ENCODE measurements at regions not wholly inside any gene's neighbourhood (a gene's known extent, or its start where the extent isn't known, plus 50 kb on each side); places are given as distances from the start of the nearest gene placed in this dataset.
"Not testable (repeated sequence)": the region's sequence is repeated elsewhere in the genome, so short reads cannot be mapped to it uniquely, and the experiment has no call there.

DNA sequence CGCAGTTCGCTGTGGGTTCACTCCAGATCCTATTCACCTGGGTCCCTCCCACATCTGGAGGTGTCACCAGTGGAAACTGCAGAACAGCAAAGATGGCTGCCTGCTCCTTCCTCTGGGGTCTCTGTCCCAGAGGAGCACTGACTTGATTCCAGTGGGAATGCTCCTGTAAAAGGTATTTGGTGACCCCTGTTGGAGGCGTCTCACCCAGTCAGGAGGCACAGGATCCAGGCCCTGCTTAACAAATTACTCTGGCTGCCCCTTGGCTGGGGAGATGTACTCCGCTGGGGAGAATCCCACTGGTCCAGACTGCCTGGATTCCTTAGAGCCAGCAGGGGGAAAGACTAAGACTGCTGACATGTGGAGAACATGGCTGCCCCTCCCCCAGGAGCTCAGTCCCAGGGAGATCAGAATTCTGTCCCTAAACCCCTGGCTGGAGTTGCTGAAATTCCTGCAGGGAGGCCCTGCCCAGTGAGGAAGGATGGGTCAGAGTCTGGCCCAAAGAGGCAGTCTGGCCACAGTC, 483.0 kb downstream of the CBLN4 start:
- Histone ChIP-seq H3K4me1 (ENCODE audit: insufficient read depth, insufficient read length) (no peaks in the 10 kb centered on the region), H3K36me3 (ENCODE audit: insufficient read depth, insufficient read length, low read length) (no peaks in the 10 kb centered on the region), H3K9me3 (ENCODE audit: insufficient read depth, low read length) (peaks cover 18% of the 10 kb centered on the region; the same call in 1 of the 2 replicates), H3K4me3 (ENCODE audit: insufficient read length, low read depth) (no peak overlapping the region), H3K9ac (ENCODE audit: insufficient read length, low read depth) (no peak overlapping the region), H3K27me3 (ENCODE audit: insufficient read depth, insufficient read length) (no peaks in the 10 kb centered on the region)
- peak; percentile 16 for DNase-seq (ENCODE audit: low read depth, low spot score)
- TF ChIP-seq SUZ12 (IDR thresholded peaks at IDR 0.05; ENCODE audit: extremely low read depth, insufficient read depth, insufficient read length) (no peak), ZNF274 (IDR thresholded peaks at IDR 0.05; ENCODE audit: low read depth, low read length) (no peak), YY1 (IDR thresholded peaks at IDR 0.05; ENCODE audit: insufficient read depth, insufficient read length) (no peak)

DNA sequence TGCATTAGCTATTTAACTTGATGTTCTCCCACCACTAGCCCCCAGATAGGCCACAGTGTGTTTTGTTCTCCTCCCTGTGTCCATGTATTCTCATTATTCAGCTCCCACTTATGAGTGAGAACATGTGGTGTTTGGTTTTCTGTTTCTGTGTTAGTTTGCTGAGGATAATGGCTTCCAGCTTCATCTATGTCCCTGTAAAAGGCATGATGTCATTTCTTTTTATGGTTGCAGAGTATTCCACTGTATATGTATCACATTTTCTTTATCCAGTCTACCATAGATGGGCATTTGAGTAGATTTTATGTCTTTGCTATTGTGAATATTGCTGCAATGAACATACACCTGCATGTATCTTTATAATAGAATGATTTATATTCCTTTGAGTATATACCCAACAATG, 487.7 kb downstream of the CBLN4 start:
- peaks cover 15% of the 10 kb centered on the region; the same call in 1 of the 2 replicates for H3K9me3 ChIP-seq (ENCODE audit: insufficient read depth, low read length)
- H3K36me3 ChIP-seq (ENCODE audit: insufficient read depth, insufficient read length, low read length); H3K4me3 ChIP-seq (ENCODE audit: insufficient read length, low read depth); H3K27me3 ChIP-seq (ENCODE audit: insufficient read depth, insufficient read length); DNase-seq (ENCODE audit: low read depth, low spot score); H3K4me1 ChIP-seq (ENCODE audit: insufficient read depth, insufficient read length); H3K9ac ChIP-seq (ENCODE audit: insufficient read length, low read depth): not testable (repeated sequence)

DNA sequence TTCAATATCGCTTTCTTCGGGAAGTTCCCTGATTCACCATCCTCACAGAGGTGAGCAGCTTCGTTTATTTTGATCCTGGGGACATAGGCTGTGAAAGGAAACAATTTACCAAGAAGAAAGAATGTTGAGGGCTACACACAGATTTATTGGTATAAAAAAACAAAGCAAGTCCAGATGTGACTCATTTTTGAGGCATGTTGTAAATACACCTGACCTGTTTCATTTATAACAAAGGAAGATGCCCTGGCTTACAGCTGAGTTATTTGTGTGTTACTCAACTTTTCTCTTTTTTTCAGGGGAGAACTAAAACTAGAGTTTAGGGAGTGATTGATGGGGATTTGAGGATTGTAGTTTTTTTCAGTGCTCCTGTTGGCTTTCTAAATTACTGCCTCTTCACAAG, 489.5 kb downstream of the CBLN4 start:
- no peaks in the 10 kb centered on the region for H3K4me1 ChIP-seq (ENCODE audit: insufficient read depth, insufficient read length)
- no peak for TF ChIP-seq YY1 (IDR thresholded peaks at IDR 0.05; ENCODE audit: insufficient read depth, insufficient read length)
- no peaks in the 10 kb centered on the region for H3K27me3 ChIP-seq (ENCODE audit: insufficient read depth, insufficient read length)
- H3K9me3 ChIP-seq (ENCODE audit: insufficient read depth, low read length): no peaks in the 10 kb centered on the region
- no peaks in the 10 kb centered on the region for H3K36me3 ChIP-seq (ENCODE audit: insufficient read depth, insufficient read length, low read length)
- DNase-seq (ENCODE audit: low read depth, low spot score): no peak
- H3K4me3 ChIP-seq (ENCODE audit: insufficient read length, low read depth): no peak overlapping the region
- no peak overlapping the region for H3K9ac ChIP-seq (ENCODE audit: insufficient read length, low read depth)

DNA sequence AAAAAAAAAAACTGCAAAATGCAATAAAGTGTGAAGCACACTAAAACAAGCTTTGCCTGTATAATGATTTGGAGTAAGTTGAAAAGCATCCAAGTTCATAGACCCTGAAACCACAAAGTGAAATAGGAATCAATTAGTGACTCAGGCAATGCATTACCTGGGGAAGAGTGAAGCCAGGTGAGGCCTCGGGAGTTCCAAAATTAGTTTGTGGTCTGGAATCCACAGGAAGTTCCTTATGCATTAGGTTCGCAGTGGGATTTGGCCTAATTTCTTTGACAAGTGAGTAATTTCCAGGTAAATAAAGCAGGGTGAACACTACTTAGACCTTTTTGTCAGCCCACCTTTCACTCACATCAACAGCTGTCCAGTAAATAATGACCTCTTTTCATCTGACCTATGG, 490.8 kb downstream of the CBLN4 start:
- Histone ChIP-seq H3K27me3 (ENCODE audit: insufficient read depth, insufficient read length) (no peaks in the 10 kb centered on the region), H3K9me3 (ENCODE audit: insufficient read depth, low read length) (no peaks in the 10 kb centered on the region), H3K4me3 (ENCODE audit: insufficient read length, low read depth) (no peak overlapping the region), H3K9ac (ENCODE audit: insufficient read length, low read depth) (no peak overlapping the region), H3K4me1 (ENCODE audit: insufficient read depth, insufficient read length) (no peaks in the 10 kb centered on the region), H3K36me3 (ENCODE audit: insufficient read depth, insufficient read length, low read length) (no peaks in the 10 kb centered on the region)
- TF ChIP-seq ZNF274 (IDR thresholded peaks at IDR 0.05; ENCODE audit: low read depth, low read length) (no peak), YY1 (IDR thresholded peaks at IDR 0.05; ENCODE audit: insufficient read depth, insufficient read length) (no peak), SUZ12 (IDR thresholded peaks at IDR 0.05; ENCODE audit: extremely low read depth, insufficient read depth, insufficient read length) (no peak)
- no peak for DNase-seq (ENCODE audit: low read depth, low spot score)

DNA sequence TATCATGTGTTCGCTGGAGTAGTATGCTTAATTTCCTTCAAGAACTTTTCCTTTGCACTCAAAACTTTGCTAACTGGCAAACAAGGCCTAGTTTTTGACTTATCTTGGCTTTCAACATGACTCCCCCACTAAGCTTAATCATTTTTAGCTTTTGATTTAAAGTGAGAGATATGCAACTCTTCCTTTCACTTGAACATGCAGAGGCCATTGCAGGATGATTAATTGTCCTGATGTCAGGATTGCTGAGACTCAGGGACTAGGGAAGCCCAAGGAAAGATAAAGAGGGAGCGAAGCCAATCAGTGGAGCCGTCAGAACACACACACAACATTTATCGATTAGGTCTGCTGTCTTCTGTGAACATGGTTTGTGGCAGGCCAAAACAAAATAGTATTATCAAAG, 491.4 kb downstream of the CBLN4 start:
- Histone ChIP-seq H3K36me3 (ENCODE audit: insufficient read depth, insufficient read length, low read length) (no peaks in the 10 kb centered on the region), H3K27me3 (ENCODE audit: insufficient read depth, insufficient read length) (no peaks in the 10 kb centered on the region), H3K9ac (ENCODE audit: insufficient read length, low read depth) (no peak overlapping the region), H3K4me1 (ENCODE audit: insufficient read depth, insufficient read length) (no peaks in the 10 kb centered on the region), H3K9me3 (ENCODE audit: insufficient read depth, low read length) (no peaks in the 10 kb centered on the region), H3K4me3 (ENCODE audit: insufficient read length, low read depth) (no peak overlapping the region)
- TF ChIP-seq SUZ12 (IDR thresholded peaks at IDR 0.05; ENCODE audit: extremely low read depth, insufficient read depth, insufficient read length) (no peak), YY1 (IDR thresholded peaks at IDR 0.05; ENCODE audit: insufficient read depth, insufficient read length) (no peak), ZNF274 (IDR thresholded peaks at IDR 0.05; ENCODE audit: low read depth, low read length) (no peak)
- DNase-seq (ENCODE audit: low read depth, low spot score): no peak

DNA sequence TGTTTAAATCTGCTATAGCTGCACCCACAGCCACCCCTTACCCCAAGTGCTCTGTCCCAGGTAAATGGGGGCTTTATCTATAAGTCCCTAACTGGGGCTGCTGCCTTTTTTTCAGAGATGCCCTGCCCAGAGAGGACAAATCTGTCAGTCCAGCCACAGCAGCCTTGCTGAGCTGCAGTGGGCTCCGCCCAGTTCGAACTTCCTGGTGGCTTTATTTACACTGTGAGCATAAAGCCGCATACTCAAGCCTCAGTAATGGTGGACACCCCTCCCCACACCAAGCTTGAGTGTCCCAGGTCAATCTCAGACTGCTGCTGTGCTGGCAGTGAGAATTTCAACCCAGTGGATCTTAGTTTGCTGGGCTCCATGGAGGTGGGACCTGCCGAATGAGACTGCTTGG, 505.2 kb downstream of the CBLN4 start:
- H3K36me3 ChIP-seq (ENCODE audit: insufficient read depth, insufficient read length, low read length): no peaks in the 10 kb centered on the region
- no peak overlapping the region for H3K4me3 ChIP-seq (ENCODE audit: insufficient read length, low read depth)
- H3K4me1 ChIP-seq (ENCODE audit: insufficient read depth, insufficient read length): no peaks in the 10 kb centered on the region
- H3K9me3 ChIP-seq (ENCODE audit: insufficient read depth, low read length): no peaks in the 10 kb centered on the region
- TF ChIP-seq ZNF274 (IDR thresholded peaks at IDR 0.05; ENCODE audit: low read depth, low read length) (no peak), SUZ12 (IDR thresholded peaks at IDR 0.05; ENCODE audit: extremely low read depth, insufficient read depth, insufficient read length) (no peak), YY1 (IDR thresholded peaks at IDR 0.05; ENCODE audit: insufficient read depth, insufficient read length) (no peak)
- no peaks in the 10 kb centered on the region for H3K27me3 ChIP-seq (ENCODE audit: insufficient read depth, insufficient read length)
- DNase-seq (ENCODE audit: low read depth, low spot score): no peak
- no peak overlapping the region for H3K9ac ChIP-seq (ENCODE audit: insufficient read length, low read depth)

DNA sequence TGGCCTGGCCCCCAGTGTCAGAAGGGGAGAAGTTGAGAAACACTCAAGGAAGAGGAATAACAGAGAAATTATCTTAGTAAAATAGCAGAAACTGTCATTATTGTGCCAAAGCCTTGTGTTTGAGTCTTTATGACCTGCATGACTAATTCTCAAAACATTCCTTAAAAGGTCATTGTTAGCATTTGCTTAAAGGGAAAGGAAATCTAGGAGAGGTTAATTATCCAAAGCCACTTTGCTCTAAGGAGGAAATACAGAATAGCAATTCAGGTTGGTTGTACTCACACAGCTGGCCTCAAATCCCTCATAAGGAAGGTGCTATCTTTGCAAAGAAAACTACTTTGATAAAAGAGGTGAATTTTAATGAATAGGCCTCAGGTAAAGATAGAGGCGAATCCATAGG, 516.7 kb downstream of the CBLN4 start:
- no peak for DNase-seq (ENCODE audit: low read depth, low spot score)

More for the DNA sequence above, 516.7 kb downstream of the CBLN4 start:
- H3K9me3 ChIP-seq (ENCODE audit: insufficient read depth, low read length): no peaks in the 10 kb centered on the region
- H3K4me3 ChIP-seq (ENCODE audit: insufficient read length, low read depth): no peak overlapping the region
- H3K36me3 ChIP-seq (ENCODE audit: insufficient read depth, insufficient read length, low read length): no peaks in the 10 kb centered on the region
- no peaks in the 10 kb centered on the region for H3K4me1 ChIP-seq (ENCODE audit: insufficient read depth, insufficient read length)
- no peak overlapping the region for H3K9ac ChIP-seq (ENCODE audit: insufficient read length, low read depth)
- TF ChIP-seq YY1 (IDR thresholded peaks at IDR 0.05; ENCODE audit: insufficient read depth, insufficient read length) (no peak), ZNF274 (IDR thresholded peaks at IDR 0.05; ENCODE audit: low read depth, low read length) (no peak), SUZ12 (IDR thresholded peaks at IDR 0.05; ENCODE audit: extremely low read depth, insufficient read depth, insufficient read length) (no peak)
- no peaks in the 10 kb centered on the region for H3K27me3 ChIP-seq (ENCODE audit: insufficient read depth, insufficient read length)
